Omental fat pad (tissue), 3 donors: ENCODE measurements at regions not wholly inside any gene's neighbourhood (a gene's known extent, or its start where the extent isn't known, plus 50 kb on each side); places are given as distances from the start of the nearest gene placed in this dataset.

Experiments
- ATAC-seq: fragments of 150-250 bp; one replicate; pipeline ENCODE4 v1.9.1; 2016; ENCODE audit warnings: mild to moderate bottlenecking, moderate library complexity; ENCODE audit not compliant: low FRiP score
- DNase-seq: peaks from one replicate; pipeline ENCODE4 v3.0.0-alpha.2; 2019; ENCODE audit warnings: low spot score
- CTCF ChIP-seq, 3 donors: fragments of 450-650 bp; IDR thresholded peaks; one replicate each; pipeline ENCODE4 v1.5.1; 2016 to 2017; ENCODE audit warnings: antibody characterized with exemption in 3 of 3, mild to moderate bottlenecking in 3 of 3, moderate library complexity in 2 of 3

- TF ChIP-seq CTCF (IDR thresholded peaks at IDR 0.05), result no peak
- ATAC-seq, result no peak
These were observed 610.6 kb upstream of the CFAP20DC start for GRCh38 chr3:59660376-59660775.

GRCh38 chr3:59659755-59660154 lies 609.9 kb upstream of the CFAP20DC start:
- ATAC-seq (no peak), DNase-seq (no peak)
- no peak for TF ChIP-seq CTCF (IDR thresholded peaks at IDR 0.05)

More at GRCh38 chr3:59660376-59660775, 610.6 kb upstream of the CFAP20DC start:
- DNase-seq, result no peak

GRCh38 chr3:59658866-59659265 lies 609.0 kb upstream of the CFAP20DC start:
- DNase-seq (no peak), ATAC-seq (no peak)
- TF ChIP-seq CTCF (IDR thresholded peaks at IDR 0.05), result no peak

- no peak for DNase-seq
- ATAC-seq, result no peak
- TF ChIP-seq CTCF (IDR thresholded peaks at IDR 0.05), result no peak
These were observed 608.4 kb upstream of the CFAP20DC start for GRCh38 chr3:59658274-59658673.

GRCh38 chr3:59655418-59656015 lies 605.7 kb upstream of the CFAP20DC start:
- TF ChIP-seq CTCF (IDR thresholded peaks at IDR 0.05), result no peak
- no peak for ATAC-seq
- DNase-seq, result no peak

GRCh38 chr3:59654480-59655417 lies 604.9 kb upstream of the CFAP20DC start:
- TF ChIP-seq CTCF (IDR thresholded peaks at IDR 0.05), result no peak
- no peak for ATAC-seq
- no peak for DNase-seq

GRCh38 chr3:59654123-59654479 lies 604.3 kb upstream of the CFAP20DC start:
- no peak for TF ChIP-seq CTCF (IDR thresholded peaks at IDR 0.05)
- DNase-seq, result no peak
- no peak for ATAC-seq
